ENCODE measurements at regions not wholly inside any gene's neighbourhood (a gene's known extent, or its start where the extent isn't known, plus 50 kb on each side); places are given as distances from the start of the nearest gene placed in this dataset.
"Not testable (repeated sequence)": the region's sequence is repeated elsewhere in the genome, so short reads cannot be mapped to it uniquely, and the experiment has no call there.

DNA sequence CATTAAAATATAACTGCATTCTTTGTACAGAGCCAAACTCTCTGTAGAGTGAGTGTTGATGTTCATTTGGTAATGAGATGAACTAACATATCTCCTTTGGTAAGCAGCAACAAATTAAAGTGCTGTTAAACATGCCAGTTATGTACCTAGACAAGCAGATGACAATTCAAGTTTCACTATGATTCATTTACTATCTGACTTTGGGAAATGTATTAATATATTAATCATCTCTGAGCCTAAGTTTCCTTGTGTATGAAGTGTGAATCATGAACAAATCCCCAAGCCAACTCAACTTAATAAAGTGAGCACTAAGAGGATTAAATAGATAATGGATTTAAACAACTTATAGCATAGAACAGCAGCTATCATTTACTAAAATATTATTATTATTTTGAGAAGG lies 1044.2 kb downstream of the GLUD2 start:
- no peak for DNase-seq

DNA sequence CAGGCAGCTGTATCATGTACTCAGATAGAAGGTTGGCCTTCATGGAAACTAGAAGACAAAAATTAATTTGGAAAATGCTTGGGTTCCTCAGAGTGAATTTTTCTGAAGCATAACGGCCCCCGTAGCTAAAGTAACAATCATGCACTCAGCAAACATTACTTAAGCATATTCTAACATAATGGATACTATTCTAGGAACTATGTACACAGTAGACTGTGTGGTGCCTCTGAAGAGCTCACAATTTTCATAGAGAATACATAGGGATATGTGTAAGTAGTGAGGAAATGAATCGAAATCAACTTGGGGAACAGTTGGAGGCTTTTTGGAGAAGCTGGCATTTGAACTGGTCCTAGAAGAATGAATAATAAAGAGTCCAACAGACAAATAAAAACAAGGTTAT lies 1045.0 kb downstream of the GLUD2 start:
- DNase-seq, result no peak

DNA sequence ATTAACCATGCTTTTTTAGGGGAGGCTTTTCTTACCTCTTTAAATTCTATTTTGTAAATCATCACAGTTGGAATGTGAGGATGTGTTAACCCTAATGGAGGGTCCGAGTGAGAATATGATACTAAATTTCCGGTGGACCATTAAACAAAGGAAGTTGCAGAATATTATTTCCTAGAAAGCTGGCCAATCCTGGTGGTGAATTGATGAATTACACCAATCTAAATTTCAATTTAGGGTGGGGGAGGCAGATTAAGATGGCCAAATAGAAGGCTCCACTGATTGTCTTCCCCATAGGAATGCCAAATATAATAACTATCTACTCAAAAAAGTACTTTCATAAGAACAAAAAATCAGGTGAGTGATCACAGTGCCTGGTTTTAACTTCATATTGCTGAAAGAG lies 1045.6 kb downstream of the GLUD2 start:
- DNase-seq, result no peak

DNA sequence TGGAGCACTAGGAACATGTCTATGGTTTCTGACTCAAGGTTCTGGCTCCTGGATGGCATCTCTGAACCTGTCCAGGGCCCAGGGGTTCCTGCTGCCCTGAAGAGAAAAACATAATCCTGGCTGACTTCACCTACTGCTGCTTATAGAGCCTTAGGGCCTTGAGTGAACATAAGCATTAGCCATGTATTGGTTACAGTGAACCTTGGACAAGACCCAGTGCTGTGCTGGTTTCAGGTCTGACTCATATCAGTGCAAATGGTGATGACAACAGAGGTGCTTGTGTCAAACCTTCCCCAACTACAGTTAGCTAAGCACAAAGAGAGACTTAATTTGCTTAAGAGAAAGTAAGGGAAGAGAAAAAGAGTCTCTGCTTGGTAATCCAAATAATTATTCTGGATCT lies 1047.2 kb downstream of the GLUD2 start:
- DNase-seq, result no peak

DNA sequence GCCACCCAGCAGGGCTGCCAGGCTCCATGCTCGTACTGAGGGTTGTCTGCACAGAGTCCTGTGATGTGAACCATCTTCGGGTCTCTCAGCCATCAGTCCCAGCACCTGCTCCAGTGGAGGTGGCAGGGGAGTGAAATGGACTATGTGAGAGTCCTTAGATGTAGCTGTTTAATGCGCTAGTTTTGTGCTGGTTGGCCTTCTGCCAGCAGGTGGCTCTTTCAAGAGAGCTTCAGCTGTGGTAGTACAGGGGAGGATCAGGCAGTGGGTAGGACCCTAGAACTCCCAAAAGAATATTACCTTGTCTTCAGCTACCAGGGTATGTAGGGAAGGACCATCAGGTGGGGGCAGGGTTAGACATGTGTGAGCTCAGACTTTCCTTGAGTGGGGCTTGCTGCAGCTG lies 1066.0 kb downstream of the GLUD2 start:
- DNase-seq, result no peak

DNA sequence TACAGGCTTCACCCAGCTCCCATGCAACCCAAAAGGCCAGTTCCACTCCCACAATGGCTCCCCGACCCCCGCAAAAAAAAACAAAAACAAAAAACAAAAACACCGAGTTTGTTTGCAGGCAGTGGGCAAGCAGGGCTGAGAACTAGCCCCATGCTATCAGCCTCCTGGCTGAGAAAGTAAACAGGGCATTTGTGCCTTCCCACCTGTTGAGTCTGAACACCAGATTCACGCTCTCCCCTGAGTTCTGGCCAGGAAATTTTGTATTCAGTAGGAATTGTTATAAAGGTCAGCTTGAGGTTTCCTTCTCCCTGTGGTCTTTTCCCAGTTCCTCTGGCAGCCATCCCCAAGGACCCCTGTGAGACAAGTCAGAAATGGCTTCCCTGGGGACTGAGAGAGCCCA lies 1066.5 kb downstream of the GLUD2 start:
- no peak for DNase-seq

DNA sequence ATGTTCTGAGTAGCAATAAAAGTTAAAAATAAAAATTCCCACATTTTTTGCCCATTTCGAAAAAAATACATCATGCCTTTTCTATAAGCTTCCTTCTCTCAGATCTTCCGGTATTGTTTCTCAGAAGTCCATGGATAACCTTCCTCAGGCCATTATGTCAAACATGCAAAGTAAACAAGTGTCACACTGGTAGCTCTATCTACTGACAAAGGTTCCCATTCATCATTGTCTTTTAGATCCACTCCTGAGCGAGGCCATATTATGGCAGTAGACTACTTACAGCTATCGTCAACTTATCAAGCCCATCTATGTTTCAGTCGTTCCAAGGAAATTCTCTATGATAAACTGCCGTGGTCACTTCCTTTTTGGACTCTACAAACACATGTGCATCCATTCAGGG lies 1068.2 kb downstream of the GLUD2 start:
- DNase-seq, result no peak

DNA sequence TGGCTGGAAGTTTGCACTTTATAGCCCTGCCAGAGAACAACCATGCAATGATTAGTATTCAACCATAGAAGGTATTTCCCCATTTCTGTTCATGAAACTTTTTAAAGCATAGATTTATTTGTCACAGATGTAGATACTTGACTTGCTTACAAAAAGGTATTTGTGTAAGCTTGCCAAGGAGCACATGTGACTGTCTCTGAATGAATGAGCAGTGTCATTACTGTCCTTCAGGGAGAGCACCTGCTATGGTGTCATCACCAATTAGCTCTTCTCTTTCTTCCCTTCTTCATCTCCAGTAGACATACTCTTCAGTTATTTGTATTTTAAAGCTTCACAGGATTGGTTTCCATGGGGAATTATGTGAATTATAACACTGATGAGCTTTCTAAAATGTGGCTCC lies 1064.7 kb upstream of the GRIA3 start:
- DNase-seq, result no peak

DNA sequence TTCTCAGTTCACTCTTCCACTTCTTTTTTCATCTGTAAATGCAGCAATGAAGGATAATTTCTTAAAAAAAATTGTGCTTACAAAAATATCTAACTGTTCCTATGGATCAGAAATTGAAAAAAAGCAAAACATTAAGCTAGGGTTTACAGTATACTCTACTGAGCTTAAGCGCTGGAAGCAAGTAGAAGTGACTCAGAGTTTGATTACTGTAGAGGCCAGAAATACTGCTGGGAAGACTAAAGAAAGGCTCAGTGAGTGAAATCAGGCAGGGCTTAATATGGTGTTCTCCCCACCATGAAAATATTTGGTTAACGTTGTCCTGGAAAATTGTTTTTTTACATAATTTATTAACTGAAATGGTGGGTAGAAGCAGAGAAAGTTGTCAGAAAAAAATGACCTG lies 1061.8 kb upstream of the GRIA3 start:
- no peak for DNase-seq

DNA sequence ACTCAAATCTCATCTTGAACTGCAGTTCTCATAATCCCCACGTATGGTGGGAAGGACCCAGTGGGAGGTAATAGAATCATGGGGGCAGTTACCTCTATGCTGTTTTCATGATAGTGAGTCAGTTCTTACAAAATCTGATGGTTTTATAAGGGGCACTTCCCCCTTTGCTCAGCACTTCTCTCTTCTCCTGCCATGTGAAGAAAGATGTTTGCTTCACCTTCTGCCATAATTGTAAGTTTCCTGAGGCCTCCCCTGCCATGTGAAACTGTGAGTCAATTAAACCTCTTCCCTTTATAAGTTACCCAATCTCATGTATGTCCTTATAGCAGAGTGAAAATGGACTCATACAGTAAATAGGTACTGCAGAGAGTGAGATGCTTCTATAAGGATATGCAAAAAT lies 1050.6 kb upstream of the GRIA3 start:
- DNase-seq, result no peak

DNA sequence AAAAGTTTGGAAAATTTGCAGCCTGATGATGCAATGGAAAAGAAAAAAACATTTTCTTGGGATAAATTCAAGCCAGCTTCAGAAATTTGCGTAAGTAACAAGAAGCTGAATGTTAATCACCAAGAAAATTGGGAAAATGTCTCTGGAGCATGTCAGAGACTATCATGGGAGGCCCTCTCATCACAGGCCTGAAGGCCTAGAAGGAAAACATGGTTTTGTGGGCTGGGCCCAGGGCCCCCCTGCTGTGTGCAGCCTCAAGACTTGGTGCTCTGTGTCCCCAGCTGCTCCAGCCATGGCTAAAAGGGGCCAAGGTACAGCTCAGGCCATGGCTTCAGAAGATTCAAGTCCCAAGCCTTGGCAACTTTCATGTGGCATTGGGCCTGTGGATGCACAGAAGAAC lies 1049.8 kb upstream of the GRIA3 start:
- no peak for DNase-seq

DNA sequence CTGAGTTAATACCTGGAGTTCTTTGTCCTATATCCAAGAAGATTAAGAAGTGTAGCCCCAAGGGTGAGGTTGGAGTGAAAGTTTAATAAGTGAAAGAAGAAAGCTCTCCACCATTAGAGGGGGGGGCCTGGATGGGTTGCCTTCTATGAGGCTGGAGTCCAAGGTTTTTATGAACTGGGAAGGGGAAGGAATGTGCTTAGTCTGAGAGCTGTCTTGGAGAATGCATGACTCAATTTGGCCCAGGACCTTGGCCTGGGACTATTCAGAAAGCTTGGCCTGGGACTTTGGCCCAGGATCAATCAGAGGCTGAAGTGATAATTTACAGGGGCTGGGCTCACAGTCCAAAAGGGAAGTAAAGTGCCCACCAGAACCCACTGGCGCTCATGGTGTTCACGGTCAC lies 1049.0 kb upstream of the GRIA3 start:
- no peak for DNase-seq

DNA sequence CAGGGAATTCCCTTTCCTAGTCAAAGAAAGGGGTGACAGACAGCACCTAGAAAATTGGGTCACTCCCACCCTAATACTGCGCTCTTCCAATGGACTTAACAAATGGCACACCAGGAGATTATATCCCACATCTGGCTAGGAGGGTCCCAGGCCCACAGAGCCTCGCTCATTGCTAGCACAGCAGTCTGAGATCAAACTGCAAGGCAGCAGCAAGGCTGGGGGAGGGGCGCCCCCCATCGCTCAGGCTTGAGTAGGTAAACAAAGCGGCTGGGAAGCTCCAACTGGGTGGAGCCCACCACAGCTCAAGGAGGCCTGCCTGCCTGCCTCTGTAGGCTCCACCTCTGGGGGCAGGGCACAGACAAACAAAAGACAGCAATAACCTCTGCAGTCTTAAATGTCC lies 1043.9 kb upstream of the GRIA3 start:
- not testable (repeated sequence) for DNase-seq

DNA sequence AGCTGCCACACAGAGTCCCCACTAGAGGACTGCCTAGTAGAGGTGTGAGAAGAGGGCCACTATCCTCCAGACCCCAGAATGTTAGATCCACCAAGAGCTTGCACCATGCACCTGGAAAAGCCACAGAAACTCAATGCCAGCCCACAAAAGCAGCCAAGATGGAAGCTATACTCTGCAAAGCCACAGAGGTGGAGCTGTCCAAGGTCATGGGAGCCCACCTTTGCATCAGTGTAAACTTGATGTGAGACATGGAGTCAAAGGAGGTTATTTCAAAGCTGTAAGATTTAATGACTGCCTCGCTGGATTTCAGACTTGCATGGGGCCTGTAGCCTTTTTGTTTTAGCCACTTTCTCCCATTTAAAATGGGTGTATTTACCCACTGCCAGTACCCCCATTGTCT lies 1030.1 kb upstream of the GRIA3 start:
- DNase-seq, result no peak

DNA sequence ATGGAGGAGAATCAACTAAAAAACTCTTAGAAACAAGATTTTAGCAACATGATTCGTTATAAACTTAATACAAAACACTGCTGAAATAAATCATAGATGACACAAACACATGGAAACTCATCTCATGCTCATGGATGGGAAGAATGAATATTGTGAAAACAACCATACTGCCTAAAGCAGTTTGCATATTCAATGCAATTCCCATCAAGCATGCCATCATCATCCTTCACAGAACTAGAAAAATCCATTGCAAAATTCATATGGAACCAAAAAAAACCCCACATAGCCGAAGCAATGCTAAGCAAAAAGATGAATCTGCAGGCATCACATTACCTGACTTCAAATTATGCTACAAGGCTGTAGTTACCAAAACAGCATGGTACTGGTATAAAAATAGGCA lies 1015.8 kb upstream of the GRIA3 start:
- no peak for DNase-seq

DNA sequence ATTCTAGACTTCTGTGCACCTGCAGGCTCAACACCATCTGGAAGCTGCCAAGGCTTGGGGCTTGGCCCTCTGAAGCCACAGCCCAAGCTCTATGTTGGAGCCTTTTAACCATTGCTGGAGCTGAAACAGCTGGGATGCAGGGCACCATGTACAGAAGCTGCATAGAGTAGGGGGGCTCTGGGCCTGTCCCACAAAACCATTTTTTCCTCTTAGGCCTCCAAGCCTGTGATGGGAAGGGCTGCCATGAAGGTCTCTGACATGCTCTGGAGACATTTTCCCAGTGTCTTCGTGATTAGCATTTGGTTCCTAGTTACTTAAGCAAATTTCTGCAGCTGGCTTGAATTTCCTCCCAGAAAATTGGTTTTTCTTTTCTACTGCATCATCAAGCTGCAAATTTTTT lies 999.3 kb upstream of the GRIA3 start:
- no peak for DNase-seq

DNA sequence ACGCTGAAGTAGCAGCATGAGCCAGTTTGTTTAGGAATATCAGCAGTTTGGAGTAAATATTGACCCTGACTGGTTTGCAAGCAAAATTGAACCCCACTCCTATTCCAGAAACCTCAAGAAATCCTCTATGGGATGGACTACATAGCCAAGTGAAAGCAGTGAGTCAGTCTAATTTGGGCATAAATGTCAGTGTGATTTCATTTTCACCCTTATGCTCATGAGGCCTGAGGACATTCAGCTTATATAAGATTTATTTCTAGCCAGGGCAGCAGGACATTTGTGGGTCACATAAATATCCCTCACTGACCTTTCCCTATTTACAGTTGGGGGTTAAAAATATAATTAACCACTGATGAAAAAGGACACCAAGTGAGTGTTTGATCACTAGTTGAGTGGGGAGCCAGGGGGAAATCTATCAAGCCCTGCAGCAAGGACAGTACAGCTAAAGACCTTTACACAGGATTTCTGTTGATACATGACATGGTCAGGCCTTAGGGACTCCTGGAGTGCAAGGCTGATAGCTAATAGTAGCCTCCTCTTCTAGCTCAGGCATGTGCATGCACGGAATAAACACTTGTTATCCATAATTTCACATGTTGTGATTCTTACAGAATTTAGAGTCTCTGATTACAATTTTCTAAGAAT lies 996.9 kb upstream of the GRIA3 start:
- DNase-seq, result no peak

DNA sequence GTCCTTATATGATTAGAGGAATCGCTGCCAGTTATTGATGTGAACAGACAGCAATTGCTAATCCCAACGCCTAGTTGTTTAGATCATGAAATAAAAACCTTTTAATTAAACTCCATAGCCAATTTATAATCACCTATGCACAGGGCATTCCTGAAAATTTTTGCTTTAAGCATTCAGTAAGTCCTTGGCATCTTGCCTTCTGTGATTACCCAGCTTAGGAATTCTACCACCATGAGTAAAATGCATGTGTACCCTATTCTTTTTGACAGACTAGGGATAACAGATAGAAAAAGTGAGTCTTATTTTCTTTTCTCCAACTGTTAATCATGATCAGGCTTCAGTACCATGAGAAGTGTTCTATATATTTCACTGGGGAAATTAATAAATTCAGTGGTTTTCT lies 995.3 kb upstream of the GRIA3 start:
- DNase-seq, result no peak

DNA sequence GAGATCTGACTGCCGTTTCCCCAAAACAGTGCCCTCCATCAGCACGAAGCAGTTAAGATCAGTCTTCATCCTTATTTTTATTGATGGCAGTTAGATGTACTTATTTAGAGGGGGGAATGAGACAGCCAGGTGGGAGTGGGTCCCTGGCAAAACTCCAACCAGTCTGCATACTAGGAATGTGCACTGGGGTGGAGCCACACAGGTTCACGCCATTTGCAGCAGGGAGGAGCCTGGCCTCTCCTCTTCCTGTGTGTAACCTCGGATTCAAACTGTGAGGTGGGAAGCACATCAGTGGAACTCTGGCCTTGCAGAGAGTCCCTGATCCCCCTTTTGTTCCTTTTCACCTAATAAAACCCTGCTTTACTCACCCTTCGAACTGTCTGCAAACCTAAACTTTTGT lies 987.7 kb upstream of the GRIA3 start:
- no peak for DNase-seq

DNA sequence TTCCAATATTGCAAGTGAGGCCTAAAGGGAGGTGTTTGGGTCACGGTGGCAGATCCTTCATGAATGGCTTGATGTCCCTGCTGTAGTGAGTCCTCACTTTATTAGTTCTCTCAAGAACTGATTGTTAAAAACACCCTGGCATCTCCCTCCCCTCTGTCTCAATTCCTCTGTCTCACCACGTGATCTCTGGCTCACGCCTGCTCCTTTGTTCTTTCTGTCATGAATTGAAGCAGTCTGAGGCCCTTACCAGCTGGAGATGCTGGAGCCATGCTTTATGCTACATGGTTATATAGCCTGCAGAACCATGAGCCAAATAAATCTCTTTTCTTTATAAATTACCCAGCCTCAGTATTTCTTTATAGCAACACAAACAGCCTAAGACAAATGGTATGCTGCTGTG lies 980.7 kb upstream of the GRIA3 start:
- DNase-seq, result no peak

DNA sequence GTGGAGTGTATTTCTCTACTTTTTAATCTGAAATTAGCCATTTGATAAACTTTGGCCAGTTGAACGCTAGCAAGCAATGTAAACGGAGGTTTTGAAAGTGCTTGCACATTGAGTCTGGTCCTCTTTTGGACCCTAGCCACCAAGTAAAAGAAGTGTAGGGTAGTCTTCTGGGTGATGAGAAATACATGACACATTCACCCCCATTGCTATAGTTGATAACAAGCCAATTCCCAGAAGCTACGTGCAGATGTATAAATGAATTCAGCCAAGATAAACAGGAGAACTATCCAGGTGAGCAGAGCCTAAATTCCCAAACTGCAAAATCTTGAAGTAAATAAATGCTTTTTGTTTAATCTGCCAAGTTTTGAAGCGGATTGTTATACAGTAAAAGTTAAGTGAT lies 965.4 kb upstream of the GRIA3 start:
- no peak for DNase-seq

DNA sequence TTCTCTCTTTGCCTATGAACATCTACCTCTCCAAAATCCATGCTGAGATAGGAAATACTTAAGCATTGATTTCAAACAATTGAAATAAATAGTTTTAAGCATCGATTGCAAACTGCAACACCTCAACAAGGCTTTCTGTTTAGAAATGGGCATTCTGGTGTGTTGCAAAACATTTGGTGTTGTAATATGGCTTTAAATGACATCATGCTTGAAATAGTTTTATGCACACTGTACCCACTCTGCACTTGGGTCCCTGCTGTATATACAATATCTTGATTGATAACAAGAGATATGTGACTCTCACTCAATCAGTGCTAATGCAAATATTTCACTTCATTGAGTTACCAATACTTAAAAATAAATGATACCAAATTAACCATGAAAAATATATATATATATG lies 964.9 kb upstream of the GRIA3 start:
- DNase-seq, result no peak

DNA sequence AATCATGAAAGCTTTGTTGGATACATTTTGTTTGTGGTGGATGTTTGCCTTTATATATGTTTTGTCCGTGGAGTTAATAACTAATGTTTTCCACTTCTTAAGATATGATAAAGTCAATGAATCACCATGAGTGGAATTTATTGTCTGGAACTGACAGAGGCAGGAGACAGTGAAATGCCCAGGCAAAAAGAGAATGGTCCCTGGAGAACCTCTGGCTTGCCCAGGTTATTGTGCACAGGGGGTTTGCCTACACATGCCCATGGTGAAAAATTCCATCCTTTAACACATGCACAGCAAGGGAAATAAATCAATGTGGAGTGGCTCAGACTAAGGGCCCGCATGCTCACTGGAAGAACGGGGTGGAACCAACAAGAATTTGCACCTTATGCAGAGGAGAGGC lies 964.3 kb upstream of the GRIA3 start:
- no peak for DNase-seq

DNA sequence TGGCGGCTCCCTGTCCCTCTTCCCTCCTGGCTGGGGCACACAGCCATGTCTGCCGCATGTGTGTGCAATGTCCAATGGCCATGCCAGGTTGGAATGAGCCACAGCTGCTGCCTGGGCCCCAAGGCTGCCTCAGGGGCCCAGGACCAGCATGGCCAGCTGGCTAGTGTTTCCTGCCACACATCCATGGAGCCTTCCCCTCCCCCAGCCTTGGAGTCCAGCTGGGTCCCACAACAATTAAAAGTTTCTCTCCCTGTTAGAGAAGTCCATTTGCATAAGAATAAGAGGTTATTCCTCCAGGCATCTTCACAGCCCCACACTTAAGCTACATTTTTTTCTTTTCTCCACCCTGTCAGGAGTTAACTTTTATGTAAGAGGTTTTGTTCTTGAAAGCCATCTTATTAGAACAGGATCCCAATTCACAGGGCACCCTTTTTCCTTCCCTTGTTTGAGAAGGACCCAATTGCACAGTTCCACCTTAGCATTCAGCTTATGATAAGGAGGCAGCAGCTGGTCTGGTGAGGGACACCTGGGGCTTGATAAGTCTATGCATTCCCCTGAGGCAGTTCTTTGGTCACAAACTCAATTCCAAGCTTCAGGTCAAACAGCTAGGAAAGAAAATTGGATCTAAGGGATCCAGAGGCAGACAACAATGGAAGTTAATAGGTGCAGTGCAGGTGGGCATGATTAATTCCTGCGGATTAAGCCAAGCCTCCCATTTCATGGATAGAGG lies 963.3 kb upstream of the GRIA3 start:
- no peak for DNase-seq

DNA sequence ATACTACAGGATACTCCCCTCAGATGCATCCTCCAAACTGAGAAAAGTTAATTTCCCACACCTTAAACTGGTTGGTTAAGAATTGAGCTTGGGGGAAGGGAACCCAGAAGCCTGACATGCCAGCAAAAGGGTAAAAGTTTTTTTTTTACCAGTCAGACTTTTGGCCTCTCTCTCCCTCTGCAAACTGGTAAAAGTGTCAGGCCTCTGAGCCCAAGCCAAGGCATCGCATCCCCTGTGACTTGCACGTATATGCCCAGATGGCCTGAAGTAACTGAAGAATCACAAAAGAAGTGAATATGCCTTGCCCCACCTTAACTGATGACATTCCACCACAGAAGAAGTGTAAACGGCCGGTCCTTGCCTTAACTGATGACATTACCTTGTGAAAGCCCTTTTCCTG lies 962.3 kb upstream of the GRIA3 start:
- not testable (repeated sequence) for DNase-seq

Measured in suppressor macrophage (primary cell).